Spleen (tissue), 11 donors: ENCODE measurements at regions not wholly inside any gene's neighbourhood (a gene's known extent, or its start where the extent isn't known, plus 50 kb on each side); places are given as distances from the start of the nearest gene placed in this dataset.

Experiments used
- DNase-seq: peaks from one replicate; pipeline ENCODE4 v3.0.0-alpha.2; 2020
- H3K27ac ChIP-seq, 8 donors: fragments of 200-600 bp; sonication (generic) in 7 of 8; 1 replicate in 4 of 8; 2 replicates in 4 of 8; pipeline versions ENCODE4 v1.5.0 to v1.8.0; 2016 to 2021; ENCODE audit warnings: inconsistent platforms in 4 of 8, mild to moderate bottlenecking in 4 of 8, moderate library complexity in 1 of 8
- H3K27me3 ChIP-seq, 7 donors: fragments of 200-600 bp; sonication (generic) in 6 of 7; replicated peaks in 1 of 7; 1 replicate in 4 of 7; 2 replicates in 3 of 7; pipeline versions ENCODE4 v1.5.0 to v1.8.0; 2016 to 2021; ENCODE audit warnings: inconsistent platforms in 3 of 7, mild to moderate bottlenecking in 1 of 7
- H3K36me3 ChIP-seq, 6 donors: fragments of 200-600 bp; sonication (generic) in 5 of 6; 1 replicate in 4 of 6; 2 replicates in 2 of 6; pipeline versions ENCODE4 v1.5.0 to v1.8.0; 2016 to 2021; ENCODE audit warnings: inconsistent platforms in 2 of 6
- H3K4me1 ChIP-seq, 6 donors: fragments of 200-600 bp; sonication (generic) in 5 of 6; 1 replicate in 3 of 6; 2 replicates in 3 of 6; pipeline versions ENCODE4 v1.5.0 to v1.8.0; 2016 to 2021; ENCODE audit warnings: inconsistent platforms in 3 of 6
- H3K4me3 ChIP-seq, 8 donors: fragments of 200-600 bp; sonication (generic) in 7 of 8; 1 replicate in 4 of 8; 2 replicates in 4 of 8; pipeline versions ENCODE4 v1.5.0 to v1.8.0; 2016 to 2021; ENCODE audit warnings: inconsistent platforms in 4 of 8, mild to moderate bottlenecking in 4 of 8, moderate library complexity in 2 of 8
- H3K9me3 ChIP-seq, 8 donors: fragments of 200-600 bp; sonication (generic) in 7 of 8; 1 replicate in 4 of 8; 2 replicates in 4 of 8; pipeline versions ENCODE4 v1.5.0 to v1.8.0; 2016 to 2021; ENCODE audit warnings: inconsistent platforms in 4 of 8
- CTCF ChIP-seq, 11 experiments: fragments of 200-600 bp in 7 of 11; fragments of 450-650 bp in 4 of 11; sonication (generic) in 4 of 11; IDR thresholded peaks in 8 of 11; conservative IDR thresholded peaks in 3 of 11; 1 replicate in 7 of 11; 2 replicates in 4 of 11; pipeline versions ENCODE4 v1.4.0 to v1.8.0; 2016 to 2021; ENCODE audit warnings: antibody characterized with exemption in 11 of 11, inconsistent platforms in 4 of 11, mild to moderate bottlenecking in 1 of 11
- POLR2A ChIP-seq, 3 donors: fragments of 450-650 bp; IDR thresholded peaks; one replicate each; pipeline ENCODE4 v1.5.1; 2017; ENCODE audit warnings: antibody characterized with exemption in 3 of 3, mild to moderate bottlenecking in 1 of 3
- POLR2AphosphoS5 ChIP-seq, 3 donors: sonication (generic); formaldehyde crosslinking; IDR thresholded peaks; one replicate each; pipeline ENCODE4 v1.5.1; 2017; ENCODE audit warnings: antibody characterized with exemption in 3 of 3
- WGBS, 5 donors: extraction: QIAGEN DNeasy Blood & Tissue Kit in 3 of 5; methylation state at CpG; one replicate each; pipeline versions ENCODE4 v1.1.5 to v1.1.7; 2013 to 2018; 5-methylcytosine and 5-hydroxymethylcytosine counted together
- intact Hi-C: fragments of 100-400 bp; cut with DNase I; formaldehyde crosslinking; loops from one replicate; pipeline ENCODE4 v1.15.0; 2023; ENCODE audit warnings: low total_unique reads
- donor health status: healthy with polysubstance abuse.
- donor health status: DM: no; HTN: no; CAD: no; lungs with moderate emphysema.
- donor health status: DM: no; HTN: no; CAD: no.
- donor health status: Bipolar disorder and iron deficiency.
- donor health status: healthy.
- donor health status: DM: no; HTN: no; CAD: no.
- donor health status: DM: yes; HTN: yes; CAD: no.

GRCh38 chr6:72521684-72522083 is 100.2 kb upstream of the KCNQ5 start:
- no peaks in the 10 kb centered on the region for H3K36me3 ChIP-seq
- no peaks in the 10 kb centered on the region for H3K4me1 ChIP-seq
- H3K27ac ChIP-seq: no peak overlapping the region
- 86 to 95% (median 94%) methylated on average over 1 of the region's 1 CpG for WGBS, 5 donors
- no peaks in the 10 kb centered on the region for H3K27me3 ChIP-seq
- no peak for DNase-seq
- H3K9me3 ChIP-seq: no peaks in the 10 kb centered on the region
- TF ChIP-seq CTCF (IDR thresholded peaks at IDR 0.05 in 8 of 11, conservative IDR thresholded peaks at IDR 0.05 in 3 of 11) (no peak), POLR2A (IDR thresholded peaks at IDR 0.05) (no peak), POLR2AphosphoS5 (IDR thresholded peaks at IDR 0.05) (no peak)
- intact Hi-C loops: no loop called here
- no peak overlapping the region for H3K4me3 ChIP-seq

- no peak overlapping the region for H3K4me3 ChIP-seq
- H3K36me3 ChIP-seq: no peaks in the 10 kb centered on the region
- TF ChIP-seq POLR2AphosphoS5 (IDR thresholded peaks at IDR 0.05) (no peak), POLR2A (IDR thresholded peaks at IDR 0.05) (no peak), CTCF (IDR thresholded peaks at IDR 0.05 in 8 of 11, conservative IDR thresholded peaks at IDR 0.05 in 3 of 11) (peak in 1 of 11 experiments; percentile 9)
- no peak for DNase-seq
- no peaks in the 10 kb centered on the region for H3K4me1 ChIP-seq
- 65 to 71% (median 67%) methylated on average over 2 to 5 of the region's 5 CpGs for WGBS, 5 donors
- intact Hi-C loops: no loop called here
- H3K27me3 ChIP-seq: no peaks in the 10 kb centered on the region
- no peak overlapping the region for H3K27ac ChIP-seq
- H3K9me3 ChIP-seq: no peaks in the 10 kb centered on the region
Observed at GRCh38 chr6:72522735-72523141, 99.1 kb upstream of the KCNQ5 start.

GRCh38 chr6:72524011-72524645 is 97.7 kb upstream of the KCNQ5 start:
- Histone ChIP-seq H3K4me1 (no peaks in the 10 kb centered on the region), H3K36me3 (no peaks in the 10 kb centered on the region), H3K9me3 (no peaks in the 10 kb centered on the region), H3K27ac (no peak overlapping the region), H3K27me3 (no peaks in the 10 kb centered on the region), H3K4me3 (no peak overlapping the region)
- TF ChIP-seq POLR2AphosphoS5 (IDR thresholded peaks at IDR 0.05): no peak
- no peak for TF ChIP-seq CTCF (IDR thresholded peaks at IDR 0.05 in 8 of 11, conservative IDR thresholded peaks at IDR 0.05 in 3 of 11)
- TF ChIP-seq POLR2A (IDR thresholded peaks at IDR 0.05): no peak
- intact Hi-C loops: no loop called here
- 58 to 76% (median 67%) methylated on average over 6 of the region's 6 CpGs for WGBS, 5 donors
- no peak for DNase-seq

GRCh38 chr6:72525821-72526510 is 95.9 kb upstream of the KCNQ5 start:
- no peaks in the 10 kb centered on the region for H3K27me3 ChIP-seq
- H3K27ac ChIP-seq: no peak overlapping the region
- intact Hi-C loops: no loop called here
- no peak overlapping the region for H3K4me3 ChIP-seq
- H3K36me3 ChIP-seq: no peaks in the 10 kb centered on the region
- DNase-seq: no peak
- H3K4me1 ChIP-seq: no peaks in the 10 kb centered on the region
- WGBS, 5 donors: 82 to 96% (median 85%) methylated on average over 1 of the region's 1 CpG
- TF ChIP-seq POLR2AphosphoS5 (IDR thresholded peaks at IDR 0.05) (no peak), POLR2A (IDR thresholded peaks at IDR 0.05) (no peak), CTCF (IDR thresholded peaks at IDR 0.05 in 8 of 11, conservative IDR thresholded peaks at IDR 0.05 in 3 of 11) (no peak)
- no peaks in the 10 kb centered on the region for H3K9me3 ChIP-seq
